ENCODE measurements at regions not wholly inside any gene's neighbourhood (a gene's known extent, or its start where the extent isn't known, plus 50 kb on each side); places are given as distances from the start of the nearest gene placed in this dataset.

- TF ChIP-seq CTCF (conservative IDR thresholded peaks at IDR 0.05 in 1 of 2, IDR thresholded peaks at IDR 0.05 in 1 of 2; ENCODE audit: low read depth in 1 of 2, low read length in 2 of 2) (no peak), EZH2 (IDR thresholded peaks at IDR 0.05; ENCODE audit: low read length, missing control alignments) (no peak)
Measured at GRCh38 chr2:105570757-105571156, 171.9 kb upstream of the FHL2 start.
